Endothelial cell of umbilical vein (primary cell): ENCODE measurements at regions not wholly inside any gene's neighbourhood (a gene's known extent, or its start where the extent isn't known, plus 50 kb on each side); places are given as distances from the start of the nearest gene placed in this dataset.

Source experiments
- BruUV-seq: library from RNA; stranded (reverse); fragments of 400-500 nt; replicated peaks from 2 replicates; lab custom pipeline; 2021; lab: Mats Ljungman, UMichigan
- CTCF ChIA-PET: fragments of 300-600, 350-600 bp; sonication (Branson Sonifier 250); formaldehyde crosslinking; loops from one replicate; lab custom pipeline; 2021; ENCODE audit warnings: antibody characterized with exemption, inconsistent platforms; lab: Charles Lee
- POLR2A ChIA-PET: fragments of 300-600, 350-600 bp; sonication (Branson Sonifier 250); formaldehyde crosslinking; loops from one replicate; lab custom pipeline; 2021; ENCODE audit warnings: antibody characterized with exemption, inconsistent platforms; lab: Charles Lee
- DNase-seq: peaks from one replicate; pipeline ENCODE4 v3.0.0-alpha.2; 2011; ENCODE audit warnings: low read depth, low spot score
- FAIRE-seq: peaks from 2 replicates; lab custom pipeline; 2011; peaks lifted over from hg19 to GRCh38; lab: Jason Lieb, UNC
- H2AFZ ChIP-seq: 2 replicates; pipeline ENCODE4 v1.6.0; 2012; ENCODE audit warnings: low read depth, low read length, control low read depth, inconsistent platforms
- H3K27ac ChIP-seq: 2 replicates; pipeline ENCODE4 v1.5.1; 2011; ENCODE audit warnings: low read depth, mild to moderate bottlenecking, control low read depth, low read length, moderate library complexity; ENCODE audit not compliant: insufficient read depth
- H3K27me3 ChIP-seq, 2 experiments: 2 replicates each; pipeline versions ENCODE4 v1.6.0 to v1.6.1; 2011; ENCODE audit warnings: low read length in 2 of 2, mixed read lengths in 1 of 2; ENCODE audit not compliant: control insufficient read depth in 2 of 2, insufficient read depth in 2 of 2
- H3K36me3 ChIP-seq, 2 experiments: 2 replicates in 1 of 2; 3 replicates in 1 of 2; pipeline ENCODE4 v1.5.1; 2011; ENCODE audit warnings: low read length in 2 of 2, mild to moderate bottlenecking in 1 of 2, moderate library complexity in 1 of 2; ENCODE audit not compliant: control insufficient read depth in 2 of 2, insufficient read depth in 2 of 2; ENCODE audit errors: extremely low read depth in 1 of 2
- H3K4me1 ChIP-seq: 3 replicates; pipeline ENCODE4 v1.5.1; 2011; ENCODE audit warnings: mild to moderate bottlenecking, low read length; ENCODE audit not compliant: control insufficient read depth, insufficient read depth; ENCODE audit errors: extremely low read depth
- H3K4me2 ChIP-seq: 2 replicates; pipeline ENCODE4 v1.6.1; 2011; ENCODE audit warnings: low read length, control low read depth, mixed read lengths; ENCODE audit not compliant: insufficient read depth
- H3K4me3 ChIP-seq, 3 experiments: fragments of 200-600 bp in 1 of 3; sonication (generic), shearing (Covaris generic) in 1 of 3; replicated peaks in 1 of 3; 2 replicates each; pipeline ENCODE4 v1.5.1; 2011 to 2016; ENCODE audit warnings: control low read depth in 3 of 3, low read length in 3 of 3, mild to moderate bottlenecking in 2 of 3, inconsistent platforms in 1 of 3, low read depth in 1 of 3, moderate library complexity in 1 of 3; ENCODE audit not compliant: insufficient read depth in 1 of 3
- H3K79me2 ChIP-seq: 2 replicates; pipeline ENCODE4 v1.6.0; 2012; ENCODE audit warnings: low read length, inconsistent platforms; ENCODE audit not compliant: control insufficient read depth, insufficient read depth
- H3K9ac ChIP-seq: replicated peaks from 2 replicates; pipeline ENCODE3; 2011; ENCODE audit warnings: low read length, control low read depth; ENCODE audit not compliant: insufficient read depth; ENCODE audit errors: extremely low read depth
- H3K9me1 ChIP-seq: replicated peaks from 3 replicates; pipeline ENCODE4 v1.6.0; 2011; ENCODE audit warnings: mild to moderate bottlenecking, low read length; ENCODE audit not compliant: control insufficient read depth, insufficient read depth; ENCODE audit errors: extremely low read depth
- H3K9me3 ChIP-seq: replicated peaks from 2 replicates; pipeline ENCODE4 v1.5.1; 2012; ENCODE audit warnings: low read length, inconsistent platforms; ENCODE audit not compliant: control insufficient read depth, insufficient read depth
- H4K20me1 ChIP-seq: replicated peaks from 2 replicates; pipeline ENCODE3; 2011; ENCODE audit warnings: mild to moderate bottlenecking, low read length; ENCODE audit not compliant: control insufficient read depth, insufficient read depth; ENCODE audit errors: extremely low read depth
- CTCF ChIP-seq, 2 donors: IDR thresholded peaks; 1 replicate in 1 of 2; 2 replicates in 1 of 2; pipeline ENCODE4 v1.5.1; 2011; ENCODE audit warnings: low read length in 2 of 2, mild to moderate bottlenecking in 2 of 2, moderate library complexity in 2 of 2, control low read depth in 1 of 2, inconsistent platforms in 1 of 2, low read depth in 1 of 2; ENCODE audit not compliant: insufficient read depth in 1 of 2; ENCODE audit errors: extremely low read depth in 1 of 2
- EZH2 ChIP-seq: IDR thresholded peaks from 2 replicates; pipeline ENCODE4 v1.6.1; 2012; ENCODE audit warnings: borderline replicate concordance, low read depth, mild to moderate bottlenecking, moderate library complexity, low read length, inconsistent platforms; ENCODE audit not compliant: severe bottlenecking
- FOS ChIP-seq: IDR thresholded peaks from 2 replicates; pipeline ENCODE4 v1.6.1; 2011; ENCODE audit warnings: mild to moderate bottlenecking, low read length, moderate library complexity, borderline replicate concordance; ENCODE audit not compliant: insufficient read depth
- GATA2 ChIP-seq: IDR thresholded peaks from 2 replicates; pipeline ENCODE4 v1.7.0; 2011; ENCODE audit warnings: low read depth, mild to moderate bottlenecking, moderate library complexity, mixed read lengths, low read length; ENCODE audit not compliant: insufficient read length, insufficient read depth
- JUN ChIP-seq: IDR thresholded peaks from 2 replicates; pipeline ENCODE4 v1.6.1; 2011; ENCODE audit warnings: borderline replicate concordance, low read depth; ENCODE audit not compliant: insufficient read length, insufficient read depth
- MYC ChIP-seq: IDR thresholded peaks from one replicate; pipeline ENCODE4 v1.6.1; 2011; ENCODE audit warnings: mild to moderate bottlenecking, low read depth, low read length
- POLR2A ChIP-seq: IDR thresholded peaks from 2 replicates; pipeline ENCODE4 v1.6.1; 2012; ENCODE audit warnings: low read depth, mild to moderate bottlenecking, control low read depth, low read length
- POLR2AphosphoS5 ChIP-seq: IDR thresholded peaks from 2 replicates; pipeline ENCODE4 v1.6.1; 2012; ENCODE audit warnings: low read depth, mild to moderate bottlenecking, control low read depth, low read length, moderate library complexity; ENCODE audit not compliant: insufficient read depth
- dilution Hi-C: fragments of 300-500 bp; cut with MboI; formaldehyde crosslinking; loops from one replicate; pipeline ENCODE4 v1.15.0; 2019; ENCODE audit warnings: low sequenced_read_pairs; ENCODE audit not compliant: extremely low pct_ligation_motif_present
- intact Hi-C: fragments of 100-400 bp; cut with micrococcal nuclease; formaldehyde crosslinking; loops from one replicate; pipeline ENCODE4 v1.10.0; 2022
- TF ChIP-seq, protein P1 (sequence below): IDR thresholded peaks from 2 replicates; pipeline ENCODE4 v1.6.1; 2011; ENCODE audit not compliant: insufficient read depth, insufficient read length

- Histone ChIP-seq H3K36me3 (no peaks in the 10 kb centered on the region), H3K4me1 (no peaks in the 10 kb centered on the region), H3K9ac (no peak overlapping the region), H3K4me2 (no peak overlapping the region), H3K9me3 (peaks cover 2% of the 10 kb centered on the region), H4K20me1 (no peaks in the 10 kb centered on the region), H3K27me3 (no peaks in the 10 kb centered on the region), H3K4me3 (no peak overlapping the region), H3K79me2 (no peaks in the 10 kb centered on the region), H3K27ac (no peak overlapping the region), H3K9me1 (no peaks in the 10 kb centered on the region), H2AFZ (no peak overlapping the region)
- ChIA-PET CTCF (no interaction called here), POLR2A (no interaction called here)
- BruUV-seq = no TSS peak
- intact Hi-C loops (no loop called here), dilution Hi-C loops (no loop called here)
- FAIRE-seq (no peak), DNase-seq (no peak)
- TF ChIP-seq FOS = no peak
- TF ChIP-seq CTCF (IDR thresholded peaks at IDR 0.05; ENCODE audit: extremely low read depth in 1 of 2, insufficient read depth in 1 of 2, low read depth in 1 of 2, low read length in 2 of 2) = no peak
- no peak for TF ChIP-seq POLR2A
- no peak for TF ChIP-seq POLR2AphosphoS5
- TF ChIP-seq MYC = no peak
- TF ChIP-seq, protein P1, sequence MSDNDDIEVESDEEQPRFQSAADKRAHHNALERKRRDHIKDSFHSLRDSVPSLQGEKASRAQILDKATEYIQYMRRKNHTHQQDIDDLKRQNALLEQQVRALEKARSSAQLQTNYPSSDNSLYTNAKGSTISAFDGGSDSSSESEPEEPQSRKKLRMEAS = no peak
- TF ChIP-seq GATA2 = no peak
- no peak for TF ChIP-seq EZH2
- no peak for TF ChIP-seq JUN
Measured at GRCh38 chr2:125471963-125472362, 1184.0 kb upstream of the GYPC start.
